ENCODE measurements at regions not wholly inside any gene's neighbourhood (a gene's known extent, or its start where the extent isn't known, plus 50 kb on each side); places are given as distances from the start of the nearest gene placed in this dataset.

DNA sequence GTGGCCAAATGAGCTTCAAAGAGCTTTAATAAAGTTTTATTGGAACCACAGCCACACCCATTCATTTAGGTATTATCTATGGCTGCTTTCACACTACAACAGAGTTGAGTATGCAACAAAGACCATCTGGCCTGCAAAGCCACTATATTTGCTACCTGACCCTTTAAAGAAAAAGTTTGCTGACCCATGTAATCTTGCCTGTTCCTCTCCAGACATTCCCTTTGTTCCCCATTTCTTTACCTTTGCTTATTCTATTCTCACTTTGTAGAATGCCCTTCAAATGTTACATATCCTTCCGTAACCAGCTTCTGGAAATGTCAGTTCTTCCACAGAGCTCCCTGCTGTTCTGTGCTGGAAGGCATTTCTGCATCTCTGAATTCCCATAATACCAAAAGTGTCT, 320.2 kb downstream of the TLE1 start:
- no peak for ATAC-seq
- H3K4me3 ChIP-seq (ENCODE audit: low read depth in 2 of 2, low read length in 2 of 2): no peak overlapping the region

DNA sequence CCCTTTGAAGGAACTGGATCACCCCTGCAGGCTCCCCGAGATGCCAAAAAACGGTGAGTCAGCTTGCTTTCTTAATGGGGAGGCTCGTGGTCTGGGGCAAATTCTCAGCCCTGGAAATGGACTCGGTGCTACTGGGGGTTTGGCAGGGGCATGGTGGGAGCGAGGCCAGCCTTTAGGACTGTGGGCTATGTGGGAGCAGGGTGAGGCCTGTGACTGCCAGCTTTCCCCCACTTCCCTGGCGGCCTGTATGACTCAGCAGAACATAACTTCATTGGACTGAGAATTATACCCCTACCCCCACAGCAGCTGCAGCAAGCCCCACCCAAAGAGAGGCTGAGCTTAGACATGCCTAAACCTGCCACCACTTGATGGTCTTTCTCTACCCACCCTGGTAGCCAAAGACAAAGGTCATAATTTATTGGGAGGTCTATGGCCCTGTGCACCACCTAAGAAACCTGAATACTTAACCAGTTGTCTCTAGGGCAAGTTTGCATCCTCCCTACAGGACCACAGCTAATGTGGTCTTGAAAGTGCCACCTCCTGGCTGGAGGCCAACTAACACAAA, 325.3 kb downstream of the TLE1 start:
- Histone ChIP-seq H3K4me1 (ENCODE audit: control insufficient read depth, insufficient read depth, low read length) (no peaks in the 10 kb centered on the region), H3K27me3 (ENCODE audit: control insufficient read depth, insufficient read depth, low read length) (no peaks in the 10 kb centered on the region), H3K4me3 (ENCODE audit: low read depth in 2 of 2, low read length in 2 of 2) (no peak overlapping the region), H3K27ac (ENCODE audit: low read length) (no peak overlapping the region), H3K9me3 (ENCODE audit: control insufficient read depth, insufficient read depth, low read depth, low read length) (no peaks in the 10 kb centered on the region), H3K36me3 (ENCODE audit: control insufficient read depth, insufficient read depth, low read length) (no peaks in the 10 kb centered on the region)
- intact Hi-C loops (cut with micrococcal nuclease; ENCODE audit: unreplicated experiment) (no loop called here), in situ Hi-C loops (cut with HindIII; ENCODE audit: low pct_unique_long_range_greater_than_20kb, low sequenced_read_pairs) (no loop called here)
- CTCF ChIA-PET: no interaction called here
- ATAC-seq (no peak), DNase-seq (ENCODE audit: low read depth, low spot score) (no peak)
- TF ChIP-seq SIN3A (IDR thresholded peaks at IDR 0.05; ENCODE audit: borderline replicate concordance, insufficient read depth, low read depth, low read length): no peak
- TF ChIP-seq, protein P1, sequence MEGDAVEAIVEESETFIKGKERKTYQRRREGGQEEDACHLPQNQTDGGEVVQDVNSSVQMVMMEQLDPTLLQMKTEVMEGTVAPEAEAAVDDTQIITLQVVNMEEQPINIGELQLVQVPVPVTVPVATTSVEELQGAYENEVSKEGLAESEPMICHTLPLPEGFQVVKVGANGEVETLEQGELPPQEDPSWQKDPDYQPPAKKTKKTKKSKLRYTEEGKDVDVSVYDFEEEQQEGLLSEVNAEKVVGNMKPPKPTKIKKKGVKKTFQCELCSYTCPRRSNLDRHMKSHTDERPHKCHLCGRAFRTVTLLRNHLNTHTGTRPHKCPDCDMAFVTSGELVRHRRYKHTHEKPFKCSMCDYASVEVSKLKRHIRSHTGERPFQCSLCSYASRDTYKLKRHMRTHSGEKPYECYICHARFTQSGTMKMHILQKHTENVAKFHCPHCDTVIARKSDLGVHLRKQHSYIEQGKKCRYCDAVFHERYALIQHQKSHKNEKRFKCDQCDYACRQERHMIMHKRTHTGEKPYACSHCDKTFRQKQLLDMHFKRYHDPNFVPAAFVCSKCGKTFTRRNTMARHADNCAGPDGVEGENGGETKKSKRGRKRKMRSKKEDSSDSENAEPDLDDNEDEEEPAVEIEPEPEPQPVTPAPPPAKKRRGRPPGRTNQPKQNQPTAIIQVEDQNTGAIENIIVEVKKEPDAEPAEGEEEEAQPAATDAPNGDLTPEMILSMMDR (IDR thresholded peaks at IDR 0.05): no peak
- no peak for TF ChIP-seq POLR2AphosphoS5 (IDR thresholded peaks at IDR 0.05; ENCODE audit: low read depth, low read length)
- TF ChIP-seq, protein P2, sequence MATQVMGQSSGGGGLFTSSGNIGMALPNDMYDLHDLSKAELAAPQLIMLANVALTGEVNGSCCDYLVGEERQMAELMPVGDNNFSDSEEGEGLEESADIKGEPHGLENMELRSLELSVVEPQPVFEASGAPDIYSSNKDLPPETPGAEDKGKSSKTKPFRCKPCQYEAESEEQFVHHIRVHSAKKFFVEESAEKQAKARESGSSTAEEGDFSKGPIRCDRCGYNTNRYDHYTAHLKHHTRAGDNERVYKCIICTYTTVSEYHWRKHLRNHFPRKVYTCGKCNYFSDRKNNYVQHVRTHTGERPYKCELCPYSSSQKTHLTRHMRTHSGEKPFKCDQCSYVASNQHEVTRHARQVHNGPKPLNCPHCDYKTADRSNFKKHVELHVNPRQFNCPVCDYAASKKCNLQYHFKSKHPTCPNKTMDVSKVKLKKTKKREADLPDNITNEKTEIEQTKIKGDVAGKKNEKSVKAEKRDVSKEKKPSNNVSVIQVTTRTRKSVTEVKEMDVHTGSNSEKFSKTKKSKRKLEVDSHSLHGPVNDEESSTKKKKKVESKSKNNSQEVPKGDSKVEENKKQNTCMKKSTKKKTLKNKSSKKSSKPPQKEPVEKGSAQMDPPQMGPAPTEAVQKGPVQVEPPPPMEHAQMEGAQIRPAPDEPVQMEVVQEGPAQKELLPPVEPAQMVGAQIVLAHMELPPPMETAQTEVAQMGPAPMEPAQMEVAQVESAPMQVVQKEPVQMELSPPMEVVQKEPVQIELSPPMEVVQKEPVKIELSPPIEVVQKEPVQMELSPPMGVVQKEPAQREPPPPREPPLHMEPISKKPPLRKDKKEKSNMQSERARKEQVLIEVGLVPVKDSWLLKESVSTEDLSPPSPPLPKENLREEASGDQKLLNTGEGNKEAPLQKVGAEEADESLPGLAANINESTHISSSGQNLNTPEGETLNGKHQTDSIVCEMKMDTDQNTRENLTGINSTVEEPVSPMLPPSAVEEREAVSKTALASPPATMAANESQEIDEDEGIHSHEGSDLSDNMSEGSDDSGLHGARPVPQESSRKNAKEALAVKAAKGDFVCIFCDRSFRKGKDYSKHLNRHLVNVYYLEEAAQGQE (IDR thresholded peaks at IDR 0.05; ENCODE audit: insufficient read depth in 1 of 2, low read depth in 2 of 2, low read length in 1 of 2): no peak
- no peak for TF ChIP-seq TCF7L2 (IDR thresholded peaks at IDR 0.05; ENCODE audit: low read depth, low read length)
- POLR2A ChIA-PET: no interaction called here
- no TSS peak for BruUV-seq (replicated peaks)

More for the DNA sequence above, 320.2 kb downstream of the TLE1 start:
- no peak overlapping the region for H3K27ac ChIP-seq (ENCODE audit: low read length)
- TF ChIP-seq, protein P2 (IDR thresholded peaks at IDR 0.05; ENCODE audit: insufficient read depth in 1 of 2, low read depth in 2 of 2, low read length in 1 of 2): no peak
- TF ChIP-seq SIN3A (IDR thresholded peaks at IDR 0.05; ENCODE audit: borderline replicate concordance, insufficient read depth, low read depth, low read length): no peak
- TF ChIP-seq, protein P1 (IDR thresholded peaks at IDR 0.05): no peak
- no peak for TF ChIP-seq TCF7L2 (IDR thresholded peaks at IDR 0.05; ENCODE audit: low read depth, low read length)
- no peak for TF ChIP-seq POLR2AphosphoS5 (IDR thresholded peaks at IDR 0.05; ENCODE audit: low read depth, low read length)
- in situ Hi-C loops (cut with HindIII; ENCODE audit: low pct_unique_long_range_greater_than_20kb, low sequenced_read_pairs): no loop called here
- no peaks in the 10 kb centered on the region for H3K36me3 ChIP-seq (ENCODE audit: control insufficient read depth, insufficient read depth, low read length)
- BruUV-seq (replicated peaks): no TSS peak
- CTCF ChIA-PET: no interaction called here
- POLR2A ChIA-PET: no interaction called here
- H3K27me3 ChIP-seq (ENCODE audit: control insufficient read depth, insufficient read depth, low read length): no peaks in the 10 kb centered on the region
- DNase-seq (ENCODE audit: low read depth, low spot score): no peak
- H3K9me3 ChIP-seq (ENCODE audit: control insufficient read depth, insufficient read depth, low read depth, low read length): no peaks in the 10 kb centered on the region
- intact Hi-C loops (cut with micrococcal nuclease; ENCODE audit: unreplicated experiment): no loop called here
- no peaks in the 10 kb centered on the region for H3K4me1 ChIP-seq (ENCODE audit: control insufficient read depth, insufficient read depth, low read length)

Data from Panc1 (cell line).